GM23338 (cell line): ENCODE measurements at regions not wholly inside any gene's neighbourhood (a gene's known extent, or its start where the extent isn't known, plus 50 kb on each side); places are given as distances from the start of the nearest gene placed in this dataset.

Source experiments
- ATAC-seq: fragments of 200-7000 bp; cut with Tn5 transposase; 3 replicates; pipeline ENCODE4 v1.9.1; 2020
- DNase-seq: peaks from one replicate; pipeline ENCODE4 v3.0.0-alpha.2; 2015; ENCODE audit warnings: low spot score
- H2AFZ ChIP-seq: fragments of 200-600 bp; sonication (generic); 2 replicates; pipeline ENCODE4 v1.8.0; 2016; ENCODE audit warnings: antibody characterized with exemption, mild to moderate bottlenecking, moderate library complexity
- H3F3A ChIP-seq: fragments of 200-600 bp; sonication (generic); replicated peaks from 2 replicates; pipeline ENCODE4 v1.8.0; 2017; ENCODE audit warnings: antibody characterized with exemption, mixed run types, low read depth
- H3K27ac ChIP-seq: fragments of 200-600 bp; sonication (generic); 2 replicates; pipeline ENCODE4 v1.6.1; 2016; ENCODE audit warnings: low read depth
- H3K27me3 ChIP-seq: fragments of 200-600 bp; sonication (generic); 2 replicates; pipeline ENCODE4 v1.8.0; 2016; ENCODE audit warnings: mild to moderate bottlenecking, mixed run types, moderate library complexity; ENCODE audit not compliant: insufficient read depth
- H3K36me3 ChIP-seq: fragments of 200-600 bp; sonication (generic); 2 replicates; pipeline ENCODE4 v1.8.0; 2016; ENCODE audit warnings: mild to moderate bottlenecking; ENCODE audit not compliant: insufficient read depth
- H3K4me1 ChIP-seq: fragments of 200-600 bp; sonication (generic); 2 replicates; pipeline ENCODE4 v1.8.0; 2016; ENCODE audit warnings: mild to moderate bottlenecking, moderate library complexity; ENCODE audit not compliant: insufficient read depth
- H3K4me2 ChIP-seq: fragments of 200-600 bp; sonication (generic); 2 replicates; pipeline ENCODE4 v1.7.1; 2017; ENCODE audit warnings: mixed run types
- H3K4me3 ChIP-seq: fragments of 200-600 bp; sonication (generic); 2 replicates; pipeline ENCODE4 v1.6.1; 2016; ENCODE audit warnings: mixed run types
- H3K79me2 ChIP-seq: fragments of 200-600 bp; sonication (generic); replicated peaks from 2 replicates; pipeline ENCODE4 v1.8.0; 2017; ENCODE audit warnings: mild to moderate bottlenecking; ENCODE audit not compliant: insufficient read depth
- H3K9me2 ChIP-seq: fragments of 200-600 bp; sonication (generic); 2 replicates; pipeline ENCODE4 v1.8.0; 2017; ENCODE audit not compliant: insufficient read depth
- H4K20me1 ChIP-seq: fragments of 200-600 bp; sonication (generic); replicated peaks from 2 replicates; pipeline ENCODE4 v1.8.0; 2017; ENCODE audit warnings: mild to moderate bottlenecking; ENCODE audit not compliant: insufficient read depth
- H3K27ac Mint-ChIP-seq: 2 replicates; pipeline ENCODE4 v1.8.0; 2020; ENCODE audit warnings: inconsistent platforms, mild to moderate bottlenecking, moderate library complexity, mixed read lengths
- H3K27me3 Mint-ChIP-seq: 3 replicates; pipeline ENCODE4 v1.8.0; 2022; ENCODE audit warnings: low read depth, mild to moderate bottlenecking, moderate library complexity, mixed read lengths, inconsistent platforms; ENCODE audit not compliant: insufficient read depth, poor library complexity
- H3K36me3 Mint-ChIP-seq: 3 replicates; pipeline ENCODE4 v1.8.0; 2021; ENCODE audit warnings: low read depth, mild to moderate bottlenecking, inconsistent platforms, moderate library complexity, mixed read lengths
- H3K4me1 Mint-ChIP-seq: 3 replicates; pipeline ENCODE4 v1.8.0; 2020; ENCODE audit warnings: mild to moderate bottlenecking, inconsistent platforms, mixed read lengths
- H3K4me3 Mint-ChIP-seq: 3 replicates; pipeline ENCODE4 v1.8.0; 2021; ENCODE audit warnings: moderate library complexity, mild to moderate bottlenecking, inconsistent platforms, mixed read lengths
- H3K9me3 Mint-ChIP-seq: 3 replicates; pipeline ENCODE4 v1.8.0; 2020; ENCODE audit warnings: moderate library complexity, mild to moderate bottlenecking, inconsistent platforms, mixed read lengths
- JUNB ChIP-seq: IDR thresholded peaks from one replicate; pipeline ENCODE4 v1.6.1; 2016; ENCODE audit warnings: antibody characterized with exemption; ENCODE audit not compliant: unreplicated experiment
- NANOG ChIP-seq: IDR thresholded peaks from 2 replicates; pipeline ENCODE4 v1.6.1; 2016; ENCODE audit warnings: antibody characterized with exemption, borderline replicate concordance
- POLR2AphosphoS5 ChIP-seq: IDR thresholded peaks from 2 replicates; pipeline ENCODE4 v1.6.1; 2016; ENCODE audit warnings: antibody characterized with exemption, low read depth
- TF ChIP-seq, protein P1 (sequence below): fragments of 250-450 bp; sonication (Bioruptor Pico); IDR thresholded peaks from 2 replicates; pipeline ENCODE4 v1.5.0; 2020; ENCODE audit warnings: mild to moderate bottlenecking, moderate library complexity
- TF ChIP-seq, protein P2 (sequence below), 2 experiments: fragments of 200-600 bp in 1 of 2; sonication (generic) in 1 of 2; conservative IDR thresholded peaks; 2 replicates each; pipeline versions ENCODE4 v1.5.1 to v1.6.1; 2016 to 2017; ENCODE audit warnings: antibody characterized with exemption in 2 of 2, low read depth in 2 of 2, mild to moderate bottlenecking in 2 of 2, moderate library complexity in 1 of 2

DNA sequence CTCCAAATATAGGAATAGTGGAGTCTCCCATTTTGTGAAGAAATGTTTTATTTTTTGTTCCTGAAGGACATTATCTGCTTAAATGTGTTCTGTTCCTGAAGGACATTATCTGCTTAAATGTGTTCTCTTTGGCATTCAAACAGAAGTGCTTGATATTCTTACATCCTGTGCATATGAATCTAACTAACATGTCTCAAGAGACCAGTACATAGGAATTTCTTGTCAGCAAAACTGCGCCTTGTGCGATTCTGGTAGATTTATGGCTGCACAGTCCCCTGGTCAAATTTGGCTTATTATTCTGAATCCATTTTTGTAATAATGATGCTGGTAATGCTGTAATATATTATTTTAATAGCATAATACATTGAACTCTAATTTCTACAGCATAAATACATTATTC is 722.4 kb downstream of the NOVA1 start:
- no peaks in the 10 kb centered on the region for H3K27me3 ChIP-seq
- H3F3A ChIP-seq, result no peaks in the 10 kb centered on the region
- no peak overlapping the region for H3K4me2 ChIP-seq
- ATAC-seq, result no peak
- H3K4me3 ChIP-seq, result no peak overlapping the region
- no peaks in the 10 kb centered on the region for H3K79me2 ChIP-seq
- H4K20me1 ChIP-seq, result no peaks in the 10 kb centered on the region
- no peak overlapping the region for H3K27ac ChIP-seq
- no peaks in the 10 kb centered on the region for H3K36me3 ChIP-seq
- H2AFZ ChIP-seq, result no peak overlapping the region
- no peaks in the 10 kb centered on the region for H3K4me1 ChIP-seq
- no peak for DNase-seq
- Mint-ChIP-seq H3K27me3 (no peaks in the 10 kb centered on the region), H3K27ac (no peak overlapping the region), H3K4me3 (no peak overlapping the region), H3K36me3 (no peaks in the 10 kb centered on the region), H3K9me3 (no peaks in the 10 kb centered on the region), H3K4me1 (no peaks in the 10 kb centered on the region)
- TF ChIP-seq NANOG (no peak), JUNB (no peak), POLR2AphosphoS5 (no peak)
- TF ChIP-seq, protein P1, sequence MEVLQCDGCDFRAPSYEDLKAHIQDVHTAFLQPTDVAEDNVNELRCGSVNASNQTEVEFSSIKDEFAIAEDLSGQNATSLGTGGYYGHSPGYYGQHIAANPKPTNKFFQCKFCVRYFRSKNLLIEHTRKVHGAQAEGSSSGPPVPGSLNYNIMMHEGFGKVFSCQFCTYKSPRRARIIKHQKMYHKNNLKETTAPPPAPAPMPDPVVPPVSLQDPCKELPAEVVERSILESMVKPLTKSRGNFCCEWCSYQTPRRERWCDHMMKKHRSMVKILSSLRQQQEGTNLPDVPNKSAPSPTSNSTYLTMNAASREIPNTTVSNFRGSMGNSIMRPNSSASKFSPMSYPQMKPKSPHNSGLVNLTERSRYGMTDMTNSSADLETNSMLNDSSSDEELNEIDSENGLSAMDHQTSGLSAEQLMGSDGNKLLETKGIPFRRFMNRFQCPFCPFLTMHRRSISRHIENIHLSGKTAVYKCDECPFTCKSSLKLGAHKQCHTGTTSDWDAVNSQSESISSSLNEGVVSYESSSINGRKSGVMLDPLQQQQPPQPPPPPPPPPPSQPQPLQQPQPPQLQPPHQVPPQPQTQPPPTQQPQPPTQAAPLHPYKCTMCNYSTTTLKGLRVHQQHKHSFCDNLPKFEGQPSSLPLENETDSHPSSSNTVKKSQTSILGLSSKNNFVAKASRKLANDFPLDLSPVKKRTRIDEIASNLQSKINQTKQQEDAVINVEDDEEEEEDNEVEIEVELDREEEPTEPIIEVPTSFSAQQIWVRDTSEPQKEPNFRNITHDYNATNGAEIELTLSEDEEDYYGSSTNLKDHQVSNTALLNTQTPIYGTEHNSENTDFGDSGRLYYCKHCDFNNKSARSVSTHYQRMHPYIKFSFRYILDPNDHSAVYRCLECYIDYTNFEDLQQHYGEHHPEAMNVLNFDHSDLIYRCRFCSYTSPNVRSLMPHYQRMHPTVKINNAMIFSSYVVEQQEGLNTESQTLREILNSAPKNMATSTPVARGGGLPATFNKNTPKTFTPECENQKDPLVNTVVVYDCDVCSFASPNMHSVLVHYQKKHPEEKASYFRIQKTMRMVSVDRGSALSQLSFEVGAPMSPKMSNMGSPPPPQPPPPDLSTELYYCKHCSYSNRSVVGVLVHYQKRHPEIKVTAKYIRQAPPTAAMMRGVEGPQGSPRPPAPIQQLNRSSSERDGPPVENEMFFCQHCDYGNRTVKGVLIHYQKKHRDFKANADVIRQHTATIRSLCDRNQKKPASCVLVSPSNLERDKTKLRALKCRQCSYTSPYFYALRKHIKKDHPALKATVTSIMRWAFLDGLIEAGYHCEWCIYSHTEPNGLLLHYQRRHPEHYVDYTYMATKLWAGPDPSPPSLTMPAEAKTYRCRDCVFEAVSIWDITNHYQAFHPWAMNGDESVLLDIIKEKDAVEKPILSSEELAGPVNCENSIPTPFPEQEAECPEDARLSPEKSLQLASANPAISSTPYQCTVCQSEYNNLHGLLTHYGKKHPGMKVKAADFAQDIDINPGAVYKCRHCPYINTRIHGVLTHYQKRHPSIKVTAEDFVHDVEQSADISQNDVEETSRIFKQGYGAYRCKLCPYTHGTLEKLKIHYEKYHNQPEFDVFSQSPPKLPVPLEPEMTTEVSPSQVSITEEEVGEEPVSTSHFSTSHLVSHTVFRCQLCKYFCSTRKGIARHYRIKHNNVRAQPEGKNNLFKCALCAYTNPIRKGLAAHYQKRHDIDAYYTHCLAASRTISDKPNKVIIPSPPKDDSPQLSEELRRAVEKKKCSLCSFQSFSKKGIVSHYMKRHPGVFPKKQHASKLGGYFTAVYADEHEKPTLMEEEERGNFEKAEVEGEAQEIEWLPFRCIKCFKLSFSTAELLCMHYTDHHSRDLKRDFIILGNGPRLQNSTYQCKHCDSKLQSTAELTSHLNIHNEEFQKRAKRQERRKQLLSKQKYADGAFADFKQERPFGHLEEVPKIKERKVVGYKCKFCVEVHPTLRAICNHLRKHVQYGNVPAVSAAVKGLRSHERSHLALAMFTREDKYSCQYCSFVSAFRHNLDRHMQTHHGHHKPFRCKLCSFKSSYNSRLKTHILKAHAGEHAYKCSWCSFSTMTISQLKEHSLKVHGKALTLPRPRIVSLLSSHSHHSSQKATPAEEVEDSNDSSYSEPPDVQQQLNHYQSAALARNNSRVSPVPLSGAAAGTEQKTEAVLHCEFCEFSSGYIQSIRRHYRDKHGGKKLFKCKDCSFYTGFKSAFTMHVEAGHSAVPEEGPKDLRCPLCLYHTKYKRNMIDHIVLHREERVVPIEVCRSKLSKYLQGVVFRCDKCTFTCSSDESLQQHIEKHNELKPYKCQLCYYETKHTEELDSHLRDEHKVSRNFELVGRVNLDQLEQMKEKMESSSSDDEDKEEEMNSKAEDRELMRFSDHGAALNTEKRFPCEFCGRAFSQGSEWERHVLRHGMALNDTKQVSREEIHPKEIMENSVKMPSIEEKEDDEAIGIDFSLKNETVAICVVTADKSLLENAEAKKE (CRISPR knock-in tag), result no peak
- TF ChIP-seq, protein P2, sequence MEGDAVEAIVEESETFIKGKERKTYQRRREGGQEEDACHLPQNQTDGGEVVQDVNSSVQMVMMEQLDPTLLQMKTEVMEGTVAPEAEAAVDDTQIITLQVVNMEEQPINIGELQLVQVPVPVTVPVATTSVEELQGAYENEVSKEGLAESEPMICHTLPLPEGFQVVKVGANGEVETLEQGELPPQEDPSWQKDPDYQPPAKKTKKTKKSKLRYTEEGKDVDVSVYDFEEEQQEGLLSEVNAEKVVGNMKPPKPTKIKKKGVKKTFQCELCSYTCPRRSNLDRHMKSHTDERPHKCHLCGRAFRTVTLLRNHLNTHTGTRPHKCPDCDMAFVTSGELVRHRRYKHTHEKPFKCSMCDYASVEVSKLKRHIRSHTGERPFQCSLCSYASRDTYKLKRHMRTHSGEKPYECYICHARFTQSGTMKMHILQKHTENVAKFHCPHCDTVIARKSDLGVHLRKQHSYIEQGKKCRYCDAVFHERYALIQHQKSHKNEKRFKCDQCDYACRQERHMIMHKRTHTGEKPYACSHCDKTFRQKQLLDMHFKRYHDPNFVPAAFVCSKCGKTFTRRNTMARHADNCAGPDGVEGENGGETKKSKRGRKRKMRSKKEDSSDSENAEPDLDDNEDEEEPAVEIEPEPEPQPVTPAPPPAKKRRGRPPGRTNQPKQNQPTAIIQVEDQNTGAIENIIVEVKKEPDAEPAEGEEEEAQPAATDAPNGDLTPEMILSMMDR (conservative IDR thresholded peaks at IDR 0.05; ENCODE audit: low read depth in 2 of 2), result no peak
- no peaks in the 10 kb centered on the region; the same call in 1 of the 2 replicates for H3K9me2 ChIP-seq
